PC-3 (cell line): ENCODE measurements at regions not wholly inside any gene's neighbourhood (a gene's known extent, or its start where the extent isn't known, plus 50 kb on each side); places are given as distances from the start of the nearest gene placed in this dataset.

Experiments used
- ATAC-seq: fragments of 200-7000 bp; cut with Tn5 transposase; 2 replicates; pipeline ENCODE4 v1.9.1; 2020; ENCODE audit warnings: mild to moderate bottlenecking, moderate library complexity
- BruUV-seq: library from RNA; stranded (reverse); fragments of 400-500 nt; replicated peaks from 2 replicates; lab custom pipeline; 2021; lab: Mats Ljungman, UMichigan
- CTCF ChIA-PET: fragments of 300-600 bp; sonication (Branson Sonifier 250); formaldehyde crosslinking; loops from one replicate; lab custom pipeline; 2022; ENCODE audit warnings: antibody characterized with exemption; lab: Charles Lee
- POLR2A ChIA-PET: fragments of 300-600 bp; sonication (Branson Sonifier 250); formaldehyde crosslinking; loops from one replicate; lab custom pipeline; 2022; ENCODE audit warnings: antibody characterized with exemption; ENCODE audit not compliant: unreplicated experiment; lab: Charles Lee
- DNase-seq: peaks from one replicate; pipeline ENCODE4 v3.0.0-alpha.2; 2015
- H2AFZ ChIP-seq: fragments of 300-600 bp; sonication (generic); 2 replicates; pipeline ENCODE4 v1.6.0; 2016; ENCODE audit warnings: antibody characterized with exemption, low read length
- H3F3A ChIP-seq: fragments of 300-600 bp; sonication (generic); one replicate; pipeline ENCODE4 v1.6.0; 2017; ENCODE audit warnings: antibody characterized with exemption, low read length, control low read depth, mild to moderate bottlenecking; ENCODE audit not compliant: unreplicated experiment
- H3K27ac ChIP-seq: fragments of 300-600 bp; sonication (generic); 2 replicates; pipeline ENCODE4 v1.5.1; 2016; ENCODE audit warnings: mild to moderate bottlenecking, low read length
- H3K27me3 ChIP-seq: fragments of 300-600 bp; sonication (generic); 2 replicates; pipeline ENCODE4 v1.6.1; 2016; ENCODE audit warnings: low read length, mixed read lengths
- H3K36me3 ChIP-seq: fragments of 300-600 bp; sonication (generic); 2 replicates; pipeline ENCODE4 v1.6.1; 2016; ENCODE audit warnings: low read depth, mixed run types, low read length, mixed read lengths
- H3K4me1 ChIP-seq: fragments of 300-600 bp; sonication (generic); 2 replicates; pipeline ENCODE4 v1.5.1; 2016; ENCODE audit warnings: low read length; ENCODE audit not compliant: insufficient read depth
- H3K4me2 ChIP-seq: fragments of 300-600 bp; sonication (generic); 2 replicates; pipeline ENCODE4 v1.6.0; 2016; ENCODE audit warnings: low read length
- H3K4me3 ChIP-seq: fragments of 300-600 bp; sonication (generic); 2 replicates; pipeline ENCODE4 v1.5.1; 2016; ENCODE audit warnings: mild to moderate bottlenecking, low read length, mixed read lengths
- H3K79me2 ChIP-seq: fragments of 300-600 bp; sonication (generic); 2 replicates; pipeline ENCODE4 v1.6.1; 2017; ENCODE audit warnings: low read length, mixed read lengths
- H3K9ac ChIP-seq: fragments of 300-600 bp; sonication (generic); 2 replicates; pipeline ENCODE4 v1.6.0; 2016; ENCODE audit warnings: mild to moderate bottlenecking, low read length
- H3K9me2 ChIP-seq: fragments of 300-600 bp; sonication (generic); replicated peaks from 2 replicates; pipeline ENCODE4 v1.6.1; 2016; ENCODE audit warnings: mixed run types, low read length, mixed read lengths
- H3K9me3 ChIP-seq: fragments of 300-600 bp; sonication (generic); 2 replicates; pipeline ENCODE4 v1.6.1; 2016; ENCODE audit warnings: low read length, mixed read lengths
- H4K20me1 ChIP-seq: fragments of 300-600 bp; sonication (generic); 2 replicates; pipeline ENCODE4 v1.6.1; 2016; ENCODE audit warnings: low read length, mixed read lengths
- CTCF ChIP-seq: fragments of 300-600 bp; sonication (generic); conservative IDR thresholded peaks from 2 replicates; pipeline ENCODE4 v1.5.1; 2017; ENCODE audit warnings: antibody characterized with exemption, low read depth, mild to moderate bottlenecking, low read length
- EZH2 ChIP-seq: fragments of 300-600 bp; sonication (generic); IDR thresholded peaks from one replicate; pipeline ENCODE4 v1.6.1; 2017; ENCODE audit warnings: antibody characterized with exemption, mild to moderate bottlenecking, low read length; ENCODE audit not compliant: unreplicated experiment
- EZH2phosphoT487 ChIP-seq: fragments of 300-600 bp; sonication (generic); IDR thresholded peaks from 2 replicates; pipeline ENCODE4 v1.6.1; 2018; ENCODE audit warnings: mild to moderate bottlenecking, antibody characterized with exemption, low read length, borderline replicate concordance
- intact Hi-C: fragments of 100-400 bp; cut with micrococcal nuclease; formaldehyde crosslinking; loops from 2 replicates; pipeline ENCODE4 v1.9.0; 2023

DNA sequence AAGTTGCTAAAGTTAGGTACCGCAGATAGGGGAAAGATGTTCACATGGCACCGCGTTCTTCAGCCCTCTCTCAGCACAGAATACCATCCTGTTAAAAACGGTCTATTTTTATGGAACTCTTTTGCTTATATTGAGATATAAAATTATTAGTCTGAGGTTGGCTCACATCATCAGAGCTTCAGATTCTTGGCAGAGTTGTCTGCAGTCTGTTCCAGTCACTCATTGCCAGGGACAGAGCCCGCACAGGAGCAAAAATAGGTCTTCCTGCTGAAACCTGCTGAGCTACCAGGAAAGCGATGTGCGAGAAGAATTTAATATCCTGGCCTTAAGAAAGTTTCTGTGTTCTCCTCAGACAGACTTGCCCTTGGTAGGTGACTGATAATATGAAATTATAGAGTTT is 249.8 kb downstream of the VRK1 start:
- Histone ChIP-seq H3K9me2 (no peaks in the 10 kb centered on the region), H3K36me3 (no peaks in the 10 kb centered on the region), H3K9me3 (no peaks in the 10 kb centered on the region), H4K20me1 (no peaks in the 10 kb centered on the region), H3K4me1 (no peaks in the 10 kb centered on the region), H3K4me3 (no peak overlapping the region), H2AFZ (no peak overlapping the region), H3K4me2 (no peak overlapping the region), H3K79me2 (no peaks in the 10 kb centered on the region), H3K27ac (no peak overlapping the region), H3K27me3 (no peaks in the 10 kb centered on the region), H3K9ac (no peak overlapping the region), H3F3A (no peaks in the 10 kb centered on the region)
- TF ChIP-seq EZH2 (no peak), CTCF (no peak), EZH2phosphoT487 (no peak)
- DNase-seq (no peak), ATAC-seq (no peak)
- no TSS peak for BruUV-seq
- ChIA-PET CTCF (no interaction called here), POLR2A (no interaction called here)
- intact Hi-C loops, result no loop called here

DNA sequence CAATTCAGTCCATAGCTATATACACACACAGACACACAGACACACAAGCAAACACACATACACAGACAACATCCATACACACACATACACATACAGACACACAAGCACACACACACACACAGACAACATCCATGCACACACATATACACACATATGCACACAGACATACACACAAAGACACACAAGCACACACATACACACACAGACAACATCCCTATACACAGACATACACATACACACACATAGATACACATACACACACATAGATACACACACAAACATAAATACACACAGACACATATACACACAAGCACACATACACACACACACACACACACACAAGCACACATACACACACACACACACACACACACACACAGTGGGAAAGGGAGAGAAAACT is 254.8 kb downstream of the VRK1 start:
- no peaks in the 10 kb centered on the region for H4K20me1 ChIP-seq
- no peaks in the 10 kb centered on the region for H3K79me2 ChIP-seq
- H3K9me2 ChIP-seq, result no peaks in the 10 kb centered on the region
- POLR2A ChIA-PET, result no interaction called here
- H3K9ac ChIP-seq, result no peak overlapping the region
- H3K4me2 ChIP-seq, result no peak overlapping the region
- H2AFZ ChIP-seq, result no peak overlapping the region
- no peaks in the 10 kb centered on the region for H3K27me3 ChIP-seq
- no peak overlapping the region for H3K27ac ChIP-seq
- intact Hi-C loops, result no loop called here
- H3K4me1 ChIP-seq, result no peaks in the 10 kb centered on the region
- no peak overlapping the region for H3K4me3 ChIP-seq
- no peaks in the 10 kb centered on the region for H3F3A ChIP-seq
- H3K9me3 ChIP-seq, result no peaks in the 10 kb centered on the region
- H3K36me3 ChIP-seq, result no peaks in the 10 kb centered on the region; the same call in 1 of the 2 replicates
- TF ChIP-seq EZH2 (no peak), EZH2phosphoT487 (no peak), CTCF (no peak)
- BruUV-seq, result no TSS peak
- CTCF ChIA-PET, result no interaction called here
- ATAC-seq (no peak), DNase-seq (no peak)

- Histone ChIP-seq H3K36me3 (no peaks in the 10 kb centered on the region; the same call in 1 of the 2 replicates), H3K4me3 (no peak overlapping the region), H3K27ac (no peak overlapping the region), H3K9ac (no peak overlapping the region), H3K4me1 (no peaks in the 10 kb centered on the region), H3K9me3 (no peaks in the 10 kb centered on the region), H2AFZ (no peak overlapping the region), H3K79me2 (no peaks in the 10 kb centered on the region), H3K27me3 (no peaks in the 10 kb centered on the region), H3K4me2 (no peak overlapping the region), H3K9me2 (no peaks in the 10 kb centered on the region), H4K20me1 (no peaks in the 10 kb centered on the region), H3F3A (no peaks in the 10 kb centered on the region)
- no TSS peak for BruUV-seq
- no peak for DNase-seq
- ChIA-PET CTCF (no interaction called here), POLR2A (no interaction called here)
- ATAC-seq, result no peak
- intact Hi-C loops, result no loop called here
- no peak for TF ChIP-seq EZH2phosphoT487
- TF ChIP-seq EZH2, result no peak
- no peak for TF ChIP-seq CTCF
These were observed 256.8 kb downstream of the VRK1 start for GRCh38 chr14:97053941-97054340.
